ENCODE measurements at regions not wholly inside any gene's neighbourhood (a gene's known extent, or its start where the extent isn't known, plus 50 kb on each side); places are given as distances from the start of the nearest gene placed in this dataset.

- no peak for DNase-seq
Observed at GRCh38 chr2:81739966-81740365, 1435.4 kb upstream of the LRRTM1 start.

- DNase-seq, result no peak
Observed at GRCh38 chr2:81734981-81735380, 1430.4 kb upstream of the LRRTM1 start.

GRCh38 chr2:81714817-81715216 lies 1410.3 kb upstream of the LRRTM1 start:
- DNase-seq, result no peak

GRCh38 chr2:81706856-81707255 lies 1402.3 kb upstream of the LRRTM1 start:
- DNase-seq, result no peak

GRCh38 chr2:81703831-81704230 lies 1399.3 kb upstream of the LRRTM1 start:
- DNase-seq, result no peak

GRCh38 chr2:81692566-81692965 lies 1388.0 kb upstream of the LRRTM1 start:
- no peak for DNase-seq

- DNase-seq, result no peak
Observed at GRCh38 chr2:81675641-81676040, 1371.1 kb upstream of the LRRTM1 start.

GRCh38 chr2:81672923-81673322 lies 1368.4 kb upstream of the LRRTM1 start:
- DNase-seq, result no peak

GRCh38 chr2:81672516-81672915 lies 1368.0 kb upstream of the LRRTM1 start:
- no peak for DNase-seq

GRCh38 chr2:81670885-81671284 lies 1366.3 kb upstream of the LRRTM1 start:
- no peak for DNase-seq

GRCh38 chr2:81661081-81661480 lies 1356.5 kb upstream of the LRRTM1 start:
- no peak for DNase-seq

- DNase-seq, result no peak
Observed at GRCh38 chr2:81658227-81658626, 1353.7 kb upstream of the LRRTM1 start.

GRCh38 chr2:81650048-81650971 lies 1345.8 kb upstream of the LRRTM1 start:
- no peak for DNase-seq

- DNase-seq, result no peak
Observed at GRCh38 chr2:81648806-81649205, 1344.3 kb upstream of the LRRTM1 start.

- DNase-seq, result no peak
Observed at GRCh38 chr2:81648370-81648769, 1343.8 kb upstream of the LRRTM1 start.

GRCh38 chr2:81647715-81648230 lies 1343.2 kb upstream of the LRRTM1 start:
- DNase-seq, result no peak

- DNase-seq, result no peak
Observed at GRCh38 chr2:81645745-81646301, 1341.3 kb upstream of the LRRTM1 start.

- DNase-seq, result no peak
Observed at GRCh38 chr2:81644189-81644588, 1339.6 kb upstream of the LRRTM1 start.

GRCh38 chr2:81624825-81625224 lies 1320.3 kb upstream of the LRRTM1 start:
- DNase-seq, result no peak

- no peak for DNase-seq
Observed at GRCh38 chr2:81600088-81600487, 1295.5 kb upstream of the LRRTM1 start.

GRCh38 chr2:81598453-81598852 lies 1293.9 kb upstream of the LRRTM1 start:
- DNase-seq, result no peak

- DNase-seq, result no peak
Observed at GRCh38 chr2:81589406-81589805, 1284.9 kb upstream of the LRRTM1 start.

- DNase-seq, result no peak
Observed at GRCh38 chr2:81583311-81584108, 1279.0 kb upstream of the LRRTM1 start.

All from activated naive CD4-positive, alpha-beta T cell treated with Interleukin-2 at 50 U/mL for 16 hours (primary cell).